OCI-LY7 (cell line): ENCODE measurements at regions not wholly inside any gene's neighbourhood (a gene's known extent, or its start where the extent isn't known, plus 50 kb on each side); places are given as distances from the start of the nearest gene placed in this dataset.

Source experiments
- BruUV-seq: library from RNA; stranded (reverse); fragments of 400-500 nt; replicated peaks from 2 replicates; lab custom pipeline; 2021; lab: Mats Ljungman, UMichigan
- CTCF ChIA-PET: fragments of 300-600 bp; sonication (Branson Sonifier 250); formaldehyde crosslinking; loops from one replicate; lab custom pipeline; 2022; ENCODE audit warnings: antibody characterized with exemption; ENCODE audit not compliant: unreplicated experiment; lab: Charles Lee
- POLR2A ChIA-PET: fragments of 300-600 bp; sonication (Branson Sonifier 250); formaldehyde crosslinking; loops from one replicate; lab custom pipeline; 2022; ENCODE audit warnings: antibody characterized with exemption; lab: Charles Lee
- DNase-seq: peaks from one replicate; pipeline ENCODE4 v3.0.0-alpha.2; 2015; ENCODE audit warnings: low spot score
- H2AFZ ChIP-seq: fragments of 200-600 bp; sonication (generic), shearing (Covaris generic); 2 replicates; pipeline ENCODE4 v1.6.1; 2014; ENCODE audit warnings: mild to moderate bottlenecking, antibody characterized with exemption, low read length, moderate library complexity
- H3K27ac ChIP-seq: fragments of 200-600 bp; sonication (generic); 2 replicates; pipeline ENCODE4 v1.5.1; 2014; ENCODE audit warnings: mixed run types, low read depth, mild to moderate bottlenecking, moderate library complexity, low read length, inconsistent platforms; ENCODE audit not compliant: poor library complexity, severe bottlenecking
- H3K36me3 ChIP-seq: fragments of 200-600 bp; sonication (generic); 2 replicates; pipeline ENCODE4 v1.6.1; 2014; ENCODE audit warnings: mild to moderate bottlenecking, antibody characterized with exemption, low read length, moderate library complexity, mixed read lengths; ENCODE audit not compliant: insufficient read depth
- H3K4me1 ChIP-seq: fragments of 200-600 bp; sonication (generic); 2 replicates; pipeline ENCODE4 v1.5.1; 2014; ENCODE audit warnings: mild to moderate bottlenecking, low read length; ENCODE audit not compliant: insufficient read depth, poor library complexity, severe bottlenecking
- H3K4me2 ChIP-seq: fragments of 200-600 bp; sonication (generic); 2 replicates; pipeline ENCODE4 v1.6.1; 2014; ENCODE audit warnings: mild to moderate bottlenecking, low read length
- H3K4me3 ChIP-seq: fragments of 200-600 bp; sonication (generic); 2 replicates; pipeline ENCODE4 v1.5.1; 2014; ENCODE audit warnings: mild to moderate bottlenecking, low read depth, low read length; ENCODE audit not compliant: poor library complexity, severe bottlenecking
- H3K79me2 ChIP-seq: fragments of 200-600 bp; sonication (generic); 2 replicates; pipeline ENCODE4 v1.6.1; 2016; ENCODE audit warnings: low read depth, mild to moderate bottlenecking, low read length, moderate library complexity, mixed read lengths; ENCODE audit not compliant: insufficient read depth
- H3K9me2 ChIP-seq: fragments of 200-600 bp; sonication (generic); 2 replicates; pipeline ENCODE4 v1.6.1; 2016; ENCODE audit warnings: mild to moderate bottlenecking, low read length, mixed read lengths; ENCODE audit not compliant: insufficient read depth
- H3K9me3 ChIP-seq: fragments of 200-600 bp; sonication (generic); 2 replicates; pipeline ENCODE4 v1.6.1; 2014; ENCODE audit warnings: mild to moderate bottlenecking, mixed run types, low read length, mixed read lengths
- H4K20me1 ChIP-seq: fragments of 200-600 bp; sonication (generic); 2 replicates; pipeline ENCODE4 v1.6.1; 2014; ENCODE audit warnings: mild to moderate bottlenecking, antibody characterized with exemption, low read length, moderate library complexity, mixed read lengths; ENCODE audit not compliant: insufficient read depth
- CTCF ChIP-seq: fragments of 200-600 bp; sonication (generic); conservative IDR thresholded peaks from 2 replicates; pipeline ENCODE4 v1.5.1; 2014; ENCODE audit warnings: mild to moderate bottlenecking, antibody characterized with exemption, low read length, moderate library complexity, mixed read lengths
- EZH2phosphoT487 ChIP-seq: fragments of 200-600 bp; sonication (generic); IDR thresholded peaks from 2 replicates; pipeline ENCODE4 v1.6.1; 2018; ENCODE audit warnings: low read depth, borderline replicate concordance, mild to moderate bottlenecking, mixed run types, antibody characterized with exemption, low read length, moderate library complexity, mixed read lengths
- intact Hi-C: fragments of 100-400 bp; cut with micrococcal nuclease; formaldehyde crosslinking; loops from one replicate; pipeline ENCODE4 v1.10.0; 2022; ENCODE audit not compliant: unreplicated experiment

- no peak for DNase-seq
- no peaks in the 10 kb centered on the region for H3K79me2 ChIP-seq
- H3K9me2 ChIP-seq: no peaks in the 10 kb centered on the region
- no peak overlapping the region for H3K4me2 ChIP-seq
- CTCF ChIA-PET: no interaction called here
- no peak overlapping the region for H3K27ac ChIP-seq
- intact Hi-C loops: no loop called here
- H3K9me3 ChIP-seq: no peaks in the 10 kb centered on the region
- H3K36me3 ChIP-seq: no peaks in the 10 kb centered on the region
- no peaks in the 10 kb centered on the region for H4K20me1 ChIP-seq
- H3K4me3 ChIP-seq: no peak overlapping the region
- H3K4me1 ChIP-seq: no peaks in the 10 kb centered on the region
- BruUV-seq: no TSS peak
- TF ChIP-seq CTCF: no peak
- TF ChIP-seq EZH2phosphoT487: no peak
- H2AFZ ChIP-seq: no peak overlapping the region
- POLR2A ChIA-PET: interaction anchor here (0.6 to 1.5 kb wide), 5 partner anchors 10 to 231 kb away, joined by 3 to 4 read pairs (median 3); no protein-coding TSS in a partner anchor
Observed at GRCh38 chr15:38050529-38051448, 116.3 kb downstream of the TMCO5A start.

GRCh38 chr15:38053205-38053604 is 118.8 kb downstream of the TMCO5A start:
- H3K4me1 ChIP-seq: no peaks in the 10 kb centered on the region
- intact Hi-C loops: no loop called here
- no peak overlapping the region for H3K4me3 ChIP-seq
- H3K27ac ChIP-seq: no peak overlapping the region
- no TSS peak for BruUV-seq
- ChIA-PET CTCF (no interaction called here), POLR2A (interaction anchor here (0.8 kb wide), 1 partner anchor 9 kb away, joined by 5 read pairs; no protein-coding TSS in a partner anchor)
- no peaks in the 10 kb centered on the region for H3K79me2 ChIP-seq
- no peaks in the 10 kb centered on the region for H3K9me2 ChIP-seq
- H4K20me1 ChIP-seq: no peaks in the 10 kb centered on the region
- DNase-seq: no peak
- TF ChIP-seq EZH2phosphoT487 (no peak), CTCF (no peak)
- no peak overlapping the region for H3K4me2 ChIP-seq
- no peaks in the 10 kb centered on the region for H3K36me3 ChIP-seq
- H3K9me3 ChIP-seq: no peaks in the 10 kb centered on the region
- 0 out of 2 replicates have a peak overlapping the region, but pooled peaks have one; percentile 9 for H2AFZ ChIP-seq

GRCh38 chr15:38053776-38054175 is 119.3 kb downstream of the TMCO5A start:
- CTCF ChIA-PET: no interaction called here
- Histone ChIP-seq H3K9me2 (no peaks in the 10 kb centered on the region), H3K27ac (no peak overlapping the region), H3K4me1 (no peaks in the 10 kb centered on the region), H3K4me2 (no peak overlapping the region), H3K36me3 (no peaks in the 10 kb centered on the region), H2AFZ (no peak overlapping the region), H4K20me1 (no peaks in the 10 kb centered on the region), H3K4me3 (no peak overlapping the region), H3K9me3 (no peaks in the 10 kb centered on the region), H3K79me2 (no peaks in the 10 kb centered on the region)
- no TSS peak for BruUV-seq
- TF ChIP-seq EZH2phosphoT487 (no peak), CTCF (no peak)
- intact Hi-C loops: no loop called here
- POLR2A ChIA-PET: no interaction called here
- DNase-seq: no peak
